Lung (tissue), 11 donors: ENCODE measurements at regions not wholly inside any gene's neighbourhood (a gene's known extent, or its start where the extent isn't known, plus 50 kb on each side); places are given as distances from the start of the nearest gene placed in this dataset.

Experiments used
- ATAC-seq: fragments of 200-7000 bp; cut with Tn5 transposase; one replicate; pipeline ENCODE4 v1.9.1; 2020; ENCODE audit warnings: moderate number of reproducible peaks; ENCODE audit not compliant: insufficient read depth, low FRiP score
- DNase-seq, 3 donors: peaks; one replicate each; pipeline ENCODE4 v3.0.0-alpha.2; 2013 to 2017
- H3K27ac ChIP-seq, 2 donors: one replicate each; pipeline ENCODE4 v1.5.1; 2013; ENCODE audit warnings: mild to moderate bottlenecking in 2 of 2, moderate library complexity in 2 of 2, control low read depth in 1 of 2, inconsistent platforms in 1 of 2, low read depth in 1 of 2, low read length in 1 of 2
- H3K27me3 ChIP-seq, 3 donors: one replicate each; pipeline ENCODE4 v1.5.1; 2013; ENCODE audit warnings: low read length in 2 of 3; ENCODE audit not compliant: control insufficient read depth in 3 of 3, insufficient read depth in 3 of 3
- H3K36me3 ChIP-seq, 4 donors: one replicate each; pipeline ENCODE4 v1.5.1; 2013; ENCODE audit warnings: low read length in 4 of 4, mild to moderate bottlenecking in 1 of 4, moderate library complexity in 1 of 4; ENCODE audit not compliant: control insufficient read depth in 4 of 4, insufficient read depth in 4 of 4
- H3K4me1 ChIP-seq, 5 donors: one replicate each; pipeline ENCODE4 v1.5.1; 2013; ENCODE audit warnings: low read length in 5 of 5, mild to moderate bottlenecking in 2 of 5, moderate library complexity in 1 of 5; ENCODE audit not compliant: control insufficient read depth in 5 of 5, insufficient read depth in 5 of 5
- H3K4me3 ChIP-seq: one replicate; pipeline ENCODE4 v1.5.1; 2013; ENCODE audit warnings: mild to moderate bottlenecking, control low read depth, moderate library complexity
- H3K9ac ChIP-seq, 2 donors: one replicate each; pipeline ENCODE4 v1.5.1; 2013; ENCODE audit warnings: low read length in 2 of 2, control low read depth in 1 of 2; ENCODE audit not compliant: insufficient read depth in 1 of 2
- H3K9me3 ChIP-seq, 4 donors: one replicate each; pipeline ENCODE4 v1.5.1; 2013; ENCODE audit warnings: low read length in 3 of 4, mild to moderate bottlenecking in 1 of 4, moderate library complexity in 1 of 4; ENCODE audit not compliant: control insufficient read depth in 4 of 4, insufficient read depth in 3 of 4
- WGBS, 2 donors: extraction: QIAGEN DNeasy Blood & Tissue Kit; methylation state at CpG; one replicate each; pipeline ENCODE4 v1.1.7; 2013; 5-methylcytosine and 5-hydroxymethylcytosine counted together
- TF ChIP-seq, protein P1 (sequence below): IDR thresholded peaks from 2 replicates; pipeline ENCODE4 v1.5.1; 2012; ENCODE audit warnings: mild to moderate bottlenecking; ENCODE audit errors: control extremely low read depth, extremely low read depth
- donor health status: control.
- donor health status: control.
- donor health status: Bipolar disorder and iron deficiency.
- donor health status: healthy.
- donor health status: DM: yes; HTN: yes; CAD: no.

DNA sequence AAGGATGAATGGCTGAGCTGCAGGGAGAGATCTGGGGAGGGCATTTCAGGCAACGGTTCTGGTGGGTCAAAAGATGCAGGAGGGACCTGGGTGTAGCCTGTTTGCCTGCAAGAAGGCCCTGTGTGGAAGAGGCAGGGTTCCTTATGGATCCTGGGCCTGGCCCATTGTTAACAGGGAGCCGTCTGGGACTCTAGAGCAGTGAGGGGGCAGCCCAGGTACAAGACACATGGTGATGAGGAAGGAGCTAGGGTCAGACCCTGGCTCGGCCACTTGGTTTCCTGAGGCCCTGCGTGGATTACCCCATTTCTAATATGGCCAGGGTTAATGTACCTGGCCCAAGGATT lies 124.9 kb downstream of the GLI2 start:
- 86% methylated on average over 4 of the region's 4 CpGs for WGBS, 2 donors
- DNase-seq (no peak), ATAC-seq (no peak)
- H3K4me3 ChIP-seq = no peak overlapping the region
- H3K9ac ChIP-seq = no peak overlapping the region
- no peaks in the 10 kb centered on the region for H3K27me3 ChIP-seq
- H3K27ac ChIP-seq = no peak overlapping the region
- H3K36me3 ChIP-seq = peaks cover 0 to 3% (median 0%) of the 10 kb centered on the region in 4 donors
- no peaks in the 10 kb centered on the region for H3K9me3 ChIP-seq
- peaks cover 0 to 49% (median 24%) of the 10 kb centered on the region in 5 donors for H3K4me1 ChIP-seq
- TF ChIP-seq, protein P1, sequence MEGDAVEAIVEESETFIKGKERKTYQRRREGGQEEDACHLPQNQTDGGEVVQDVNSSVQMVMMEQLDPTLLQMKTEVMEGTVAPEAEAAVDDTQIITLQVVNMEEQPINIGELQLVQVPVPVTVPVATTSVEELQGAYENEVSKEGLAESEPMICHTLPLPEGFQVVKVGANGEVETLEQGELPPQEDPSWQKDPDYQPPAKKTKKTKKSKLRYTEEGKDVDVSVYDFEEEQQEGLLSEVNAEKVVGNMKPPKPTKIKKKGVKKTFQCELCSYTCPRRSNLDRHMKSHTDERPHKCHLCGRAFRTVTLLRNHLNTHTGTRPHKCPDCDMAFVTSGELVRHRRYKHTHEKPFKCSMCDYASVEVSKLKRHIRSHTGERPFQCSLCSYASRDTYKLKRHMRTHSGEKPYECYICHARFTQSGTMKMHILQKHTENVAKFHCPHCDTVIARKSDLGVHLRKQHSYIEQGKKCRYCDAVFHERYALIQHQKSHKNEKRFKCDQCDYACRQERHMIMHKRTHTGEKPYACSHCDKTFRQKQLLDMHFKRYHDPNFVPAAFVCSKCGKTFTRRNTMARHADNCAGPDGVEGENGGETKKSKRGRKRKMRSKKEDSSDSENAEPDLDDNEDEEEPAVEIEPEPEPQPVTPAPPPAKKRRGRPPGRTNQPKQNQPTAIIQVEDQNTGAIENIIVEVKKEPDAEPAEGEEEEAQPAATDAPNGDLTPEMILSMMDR = no peak

GRCh38 chr2:120861191-120861575 lies 125.5 kb downstream of the GLI2 start:
- Histone ChIP-seq H3K9me3 (no peaks in the 10 kb centered on the region), H3K4me1 (peaks cover 0 to 49% (median 24%) of the 10 kb centered on the region in 5 donors), H3K4me3 (no peak overlapping the region), H3K27me3 (no peaks in the 10 kb centered on the region), H3K9ac (no peak overlapping the region), H3K27ac (no peak overlapping the region), H3K36me3 (peaks cover 0 to 3% (median 0%) of the 10 kb centered on the region in 4 donors)
- DNase-seq (no peak), ATAC-seq (no peak)
- TF ChIP-seq, protein P1 = no peak
- 94 to 96% methylated on average over 5 of the region's 5 CpGs for WGBS, 2 donors

DNA sequence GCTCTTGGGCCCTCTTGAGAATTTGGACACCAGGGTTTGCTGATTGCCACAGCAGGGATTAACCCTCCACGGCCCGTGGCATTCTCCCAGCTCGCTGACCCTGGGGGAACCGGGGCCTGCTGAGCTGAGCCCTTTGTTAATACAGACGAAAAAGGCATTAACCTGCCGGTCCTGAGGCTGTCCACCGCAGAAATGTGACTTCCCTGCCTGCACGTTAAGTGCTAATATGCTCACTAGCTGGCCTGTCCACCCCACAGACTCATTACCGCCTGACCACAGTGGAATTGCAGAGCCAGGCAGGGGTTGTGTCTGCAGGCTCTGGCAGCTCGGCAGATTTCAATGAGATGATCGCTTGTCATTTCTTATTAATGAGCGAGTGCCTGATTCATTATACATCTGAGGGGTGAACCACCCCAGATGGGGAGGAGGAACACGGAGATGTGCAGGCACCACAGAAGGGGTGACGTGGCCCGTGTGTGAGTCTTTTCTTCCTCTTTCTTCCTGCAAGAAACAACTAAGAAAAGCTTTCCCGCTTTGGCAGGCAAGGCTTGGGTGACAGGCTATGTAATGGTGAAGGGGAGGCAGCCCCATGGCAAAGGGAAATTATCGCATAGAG lies 126.0 kb downstream of the GLI2 start:
- WGBS, 2 donors = 82 to 84% methylated on average over 17 of the region's 17 CpGs
- Histone ChIP-seq H3K36me3 (peaks cover 0 to 3% (median 0%) of the 10 kb centered on the region in 4 donors), H3K9me3 (no peaks in the 10 kb centered on the region), H3K27me3 (peaks cover 0 to under 1% (median 0%) of the 10 kb centered on the region in 3 donors), H3K4me3 (no peak overlapping the region), H3K27ac (no peak overlapping the region), H3K9ac (no peak overlapping the region), H3K4me1 (peaks cover 0 to 48% (median 27%) of the 10 kb centered on the region in 5 donors)
- ATAC-seq (no peak), DNase-seq (no peak)
- TF ChIP-seq, protein P1 = no peak
